Colonic mucosa (tissue), 4 donors: ENCODE measurements at regions not wholly inside any gene's neighbourhood (a gene's known extent, or its start where the extent isn't known, plus 50 kb on each side); places are given as distances from the start of the nearest gene placed in this dataset.

Experiments
- DNase-seq: peaks from one replicate; pipeline ENCODE4 v3.0.0-alpha.2; 2020
- H3K27ac ChIP-seq: fragments of 200-600 bp; one replicate; pipeline ENCODE4 v1.8.0; 2021
- H3K27me3 ChIP-seq: fragments of 200-600 bp; one replicate; pipeline ENCODE4 v1.8.0; 2021
- H3K36me3 ChIP-seq: fragments of 200-600 bp; one replicate; pipeline ENCODE4 v1.8.0; 2021
- H3K4me1 ChIP-seq: fragments of 200-600 bp; one replicate; pipeline ENCODE4 v1.8.0; 2021; ENCODE audit warnings: mild to moderate bottlenecking
- H3K4me3 ChIP-seq: fragments of 200-600 bp; one replicate; pipeline ENCODE4 v1.8.0; 2021
- H3K9ac ChIP-seq, 2 donors: one replicate each; pipeline ENCODE4 v1.7.0; 2013; ENCODE audit warnings: control low read depth in 2 of 2, low read depth in 2 of 2, low read length in 2 of 2
- H3K9me3 ChIP-seq: fragments of 200-600 bp; one replicate; pipeline ENCODE4 v1.8.0; 2021
- intact Hi-C: fragments of 100-400 bp; cut with DNase I; formaldehyde crosslinking; loops from one replicate; pipeline ENCODE4 v1.14.1; 2022
- TF ChIP-seq, protein P1 (sequence below): fragments of 200-600 bp; IDR thresholded peaks from one replicate; pipeline ENCODE4 v1.8.0; 2022; ENCODE audit warnings: antibody characterized with exemption, mild to moderate bottlenecking
- donor health status: healthy.
- donor health status: DM: no; HTN: no; CAD: no.
- donor health status: DM: no; HTN: no; CAD: no.

DNA sequence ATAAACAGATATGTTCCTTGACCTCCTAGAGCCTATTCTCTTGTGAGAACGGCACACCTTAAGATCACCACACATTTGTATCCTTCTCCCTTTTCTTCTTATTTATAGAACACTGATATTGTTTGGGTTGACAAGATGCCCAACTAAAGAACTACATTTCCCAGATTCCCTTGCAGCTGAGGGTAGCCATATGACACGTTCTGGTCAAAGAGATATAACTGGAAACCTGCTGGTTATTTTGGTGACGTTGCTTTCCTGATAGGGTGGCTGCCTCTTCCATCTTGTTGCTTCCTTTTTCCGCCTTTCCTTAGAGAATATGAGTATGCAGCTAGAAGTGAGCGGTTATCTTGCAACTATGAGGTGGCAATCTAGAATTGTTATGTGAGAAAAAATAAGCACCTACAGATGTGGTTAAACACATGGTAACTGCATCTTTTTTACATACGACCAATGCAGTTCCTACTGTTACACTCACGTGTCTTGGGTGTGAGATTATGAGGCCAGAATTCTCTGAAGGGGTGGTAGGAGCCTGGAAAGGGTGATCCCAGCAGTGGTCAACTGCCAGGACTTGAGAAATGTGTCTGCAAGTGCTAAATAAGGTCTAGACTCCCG is 72.9 kb downstream of the SEC61B start:
- TF ChIP-seq, protein P1, sequence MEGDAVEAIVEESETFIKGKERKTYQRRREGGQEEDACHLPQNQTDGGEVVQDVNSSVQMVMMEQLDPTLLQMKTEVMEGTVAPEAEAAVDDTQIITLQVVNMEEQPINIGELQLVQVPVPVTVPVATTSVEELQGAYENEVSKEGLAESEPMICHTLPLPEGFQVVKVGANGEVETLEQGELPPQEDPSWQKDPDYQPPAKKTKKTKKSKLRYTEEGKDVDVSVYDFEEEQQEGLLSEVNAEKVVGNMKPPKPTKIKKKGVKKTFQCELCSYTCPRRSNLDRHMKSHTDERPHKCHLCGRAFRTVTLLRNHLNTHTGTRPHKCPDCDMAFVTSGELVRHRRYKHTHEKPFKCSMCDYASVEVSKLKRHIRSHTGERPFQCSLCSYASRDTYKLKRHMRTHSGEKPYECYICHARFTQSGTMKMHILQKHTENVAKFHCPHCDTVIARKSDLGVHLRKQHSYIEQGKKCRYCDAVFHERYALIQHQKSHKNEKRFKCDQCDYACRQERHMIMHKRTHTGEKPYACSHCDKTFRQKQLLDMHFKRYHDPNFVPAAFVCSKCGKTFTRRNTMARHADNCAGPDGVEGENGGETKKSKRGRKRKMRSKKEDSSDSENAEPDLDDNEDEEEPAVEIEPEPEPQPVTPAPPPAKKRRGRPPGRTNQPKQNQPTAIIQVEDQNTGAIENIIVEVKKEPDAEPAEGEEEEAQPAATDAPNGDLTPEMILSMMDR, result no peak
- H3K9me3 ChIP-seq, result no peaks in the 10 kb centered on the region
- H3K9ac ChIP-seq, result no peak overlapping the region
- no peaks in the 10 kb centered on the region for H3K4me1 ChIP-seq
- no peak overlapping the region for H3K27ac ChIP-seq
- H3K4me3 ChIP-seq, result no peak overlapping the region
- no peak for DNase-seq
- intact Hi-C loops, result no loop called here
- H3K36me3 ChIP-seq, result no peaks in the 10 kb centered on the region
- H3K27me3 ChIP-seq, result no peaks in the 10 kb centered on the region

DNA sequence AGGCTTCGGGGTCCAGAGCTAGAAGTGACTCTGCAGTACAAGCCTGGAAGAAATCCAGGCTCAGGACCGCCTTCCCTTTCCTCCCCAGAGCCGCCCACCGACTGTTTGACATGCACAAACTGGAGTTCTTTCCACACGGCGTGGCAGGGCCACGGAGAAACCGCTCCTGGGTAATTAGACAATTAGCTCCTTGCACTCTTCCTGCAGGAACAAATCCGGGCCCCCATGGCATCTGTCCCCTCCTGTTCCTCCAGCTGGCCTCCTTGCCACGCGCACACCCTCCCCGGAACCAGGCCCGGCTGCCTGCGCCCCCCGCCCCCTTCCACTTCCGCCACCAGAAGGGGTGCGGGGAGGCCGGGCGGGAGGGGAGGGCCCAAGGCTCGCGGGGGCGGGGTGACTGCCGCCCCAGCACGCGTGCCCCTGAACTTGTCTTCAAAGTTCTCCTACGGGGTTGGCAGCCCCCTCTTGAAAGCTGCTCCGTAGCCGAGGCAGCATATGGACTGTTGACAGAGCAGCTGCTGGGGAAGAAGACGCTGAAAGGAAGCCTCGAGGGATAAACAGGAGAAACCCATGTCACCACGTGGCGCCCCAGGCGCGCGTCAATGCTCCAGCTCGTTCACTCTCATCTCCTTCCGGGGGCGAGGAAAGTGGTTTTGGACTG is 74.3 kb downstream of the SEC61B start:
- intact Hi-C loops, result no loop called here
- Histone ChIP-seq H3K9me3 (no peaks in the 10 kb centered on the region), H3K9ac (no peak overlapping the region), H3K27me3 (no peaks in the 10 kb centered on the region), H3K4me3 (peak overlapping the region; percentile 6), H3K36me3 (no peaks in the 10 kb centered on the region), H3K4me1 (no peaks in the 10 kb centered on the region), H3K27ac (no peak overlapping the region)
- TF ChIP-seq, protein P1, result no peak
- DNase-seq, result no peak

DNA sequence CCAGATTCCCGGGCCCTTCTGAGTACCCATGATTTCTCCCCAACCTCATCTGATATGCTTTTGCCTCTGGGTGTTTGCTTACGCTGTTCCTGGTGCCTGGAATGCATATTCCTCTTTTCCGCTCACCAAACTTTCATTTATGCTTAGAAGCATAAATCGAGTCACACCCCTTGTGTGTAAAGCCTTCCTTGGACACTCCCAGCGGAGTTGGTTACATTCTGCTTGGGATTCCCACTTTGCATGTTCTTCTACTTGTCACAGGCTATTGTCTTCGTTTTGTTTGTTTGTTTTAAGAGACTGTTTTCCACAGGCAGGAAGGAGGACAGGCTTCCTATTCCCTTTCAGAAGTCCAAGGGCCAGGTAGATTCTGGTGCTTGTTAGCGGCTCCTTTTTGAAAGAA is 76.5 kb downstream of the SEC61B start:
- Histone ChIP-seq H3K9me3 (no peaks in the 10 kb centered on the region), H3K27ac (no peak overlapping the region), H3K9ac (no peak overlapping the region), H3K27me3 (no peaks in the 10 kb centered on the region), H3K4me3 (no peak overlapping the region), H3K36me3 (no peaks in the 10 kb centered on the region), H3K4me1 (no peaks in the 10 kb centered on the region)
- TF ChIP-seq, protein P1, result no peak
- DNase-seq, result no peak
- intact Hi-C loops, result no loop called here

DNA sequence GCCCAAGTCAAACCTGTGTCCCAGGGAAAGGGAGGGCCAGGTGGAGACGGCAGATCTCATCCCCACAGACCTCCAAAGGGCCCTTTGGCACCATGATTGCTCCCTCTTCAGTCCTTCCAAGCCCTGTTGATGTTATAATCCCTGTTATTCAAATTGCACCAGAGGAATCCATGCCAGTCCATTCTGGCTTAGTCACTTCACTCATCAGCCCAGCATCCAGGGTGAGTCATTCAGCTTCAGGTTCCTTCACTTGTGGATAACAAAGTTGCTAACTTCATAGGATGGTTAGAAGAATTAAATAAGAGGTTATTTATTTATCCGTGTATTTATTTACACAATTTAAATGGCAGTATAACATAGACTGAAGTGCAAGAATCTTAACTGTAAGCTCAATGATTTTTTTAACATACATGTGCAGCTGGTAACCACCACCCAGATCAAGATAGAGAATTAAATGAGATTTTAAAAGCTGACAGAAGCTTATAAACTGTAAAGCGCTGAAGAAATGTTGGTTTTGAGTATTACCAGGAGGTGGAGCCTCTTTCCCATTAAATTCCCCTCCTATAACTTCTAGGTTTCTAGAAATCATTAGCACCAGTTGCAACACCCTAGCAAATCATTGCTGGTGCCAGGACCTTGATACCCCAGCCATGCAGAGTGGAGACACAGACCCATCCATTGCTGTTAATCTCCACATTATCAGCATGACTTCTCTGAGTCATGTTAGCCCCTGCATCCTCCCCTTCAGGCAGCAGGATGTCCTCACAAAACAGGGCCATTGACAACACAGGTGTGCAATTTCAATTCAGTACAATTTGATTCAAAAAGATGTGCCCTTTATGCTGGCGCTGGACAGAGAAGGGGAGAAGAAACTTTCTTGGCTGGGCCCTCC is 77.4 kb downstream of the SEC61B start:
- intact Hi-C loops, result no loop called here
- H3K9ac ChIP-seq, result no peak overlapping the region
- no peak for DNase-seq

DNA sequence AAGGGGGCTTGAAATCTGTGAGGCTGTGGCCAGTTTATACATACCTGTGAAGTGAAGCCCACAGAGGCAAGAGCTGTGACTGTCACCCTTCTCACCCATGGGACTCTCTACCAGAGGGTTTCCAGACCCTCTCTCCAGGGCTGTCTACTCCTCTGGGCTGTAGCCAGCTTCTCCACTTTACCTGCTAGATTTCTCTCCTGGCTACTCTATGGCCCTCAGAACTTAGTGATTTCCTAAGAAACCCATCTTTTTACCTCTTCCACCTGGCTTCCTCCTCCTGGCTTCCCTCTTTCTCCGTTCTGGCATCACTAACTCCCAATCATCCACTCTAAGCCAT is 78.0 kb downstream of the SEC61B start:
- H3K36me3 ChIP-seq, result no peaks in the 10 kb centered on the region
- no peaks in the 10 kb centered on the region for H3K27me3 ChIP-seq
- TF ChIP-seq, protein P1, result no peak
- no peak overlapping the region for H3K9ac ChIP-seq
- H3K4me1 ChIP-seq, result no peaks in the 10 kb centered on the region
- DNase-seq, result no peak
- H3K27ac ChIP-seq, result no peak overlapping the region
- H3K4me3 ChIP-seq, result no peak overlapping the region
- H3K9me3 ChIP-seq, result no peaks in the 10 kb centered on the region
- intact Hi-C loops, result no loop called here

More for the DNA sequence above, 77.4 kb downstream of the SEC61B start:
- Histone ChIP-seq H3K4me3 (no peak overlapping the region), H3K27me3 (no peaks in the 10 kb centered on the region), H3K9me3 (no peaks in the 10 kb centered on the region), H3K27ac (no peak overlapping the region), H3K36me3 (no peaks in the 10 kb centered on the region), H3K4me1 (no peaks in the 10 kb centered on the region)
- TF ChIP-seq, protein P1, result no peak
